ENCODE measurements at regions not wholly inside any gene's neighbourhood (a gene's known extent, or its start where the extent isn't known, plus 50 kb on each side); places are given as distances from the start of the nearest gene placed in this dataset.

- Histone ChIP-seq H3K36me3 (ENCODE audit: insufficient read depth, low read length) (no peaks in the 10 kb centered on the region), H3K79me2 (ENCODE audit: insufficient read depth, low read length) (no peaks in the 10 kb centered on the region), H2AFZ (ENCODE audit: low read depth, low read length) (no peak overlapping the region), H4K20me1 (ENCODE audit: insufficient read depth, low read length) (no peaks in the 10 kb centered on the region), H3K4me2 (ENCODE audit: insufficient read depth, low read length) (no peak overlapping the region), H3K9me3 (ENCODE audit: insufficient read depth, low read length, severe bottlenecking) (no peaks in the 10 kb centered on the region), H3K4me3 (ENCODE audit: low read depth in 1 of 2, low read length in 2 of 2) (no peak overlapping the region), H3K27me3 (ENCODE audit: insufficient read depth, low read length, poor library complexity) (no peaks in the 10 kb centered on the region), H3K27ac (ENCODE audit: low read length) (no peak overlapping the region), H3K9ac (ENCODE audit: low read depth, low read length) (no peak overlapping the region), H3K4me1 (ENCODE audit: insufficient read depth, low read length) (no peaks in the 10 kb centered on the region)
- DNase-seq (no peak), ATAC-seq (ENCODE audit: insufficient read depth, low read depth) (no peak)
- TF ChIP-seq CTCF (IDR thresholded peaks at IDR 0.05; ENCODE audit: borderline replicate concordance, extremely low read depth, low read length, poor library complexity, severe bottlenecking), result no peak
- no peak for TF ChIP-seq EZH2 (IDR thresholded peaks at IDR 0.05; ENCODE audit: borderline replicate concordance, low read depth, low read length, severe bottlenecking)
These were observed 181.2 kb upstream of the PAPPA start for GRCh38 chr9:115972362-115972761.

GRCh38 chr9:115972843-115973595 is 180.6 kb upstream of the PAPPA start:
- H3K9ac ChIP-seq (ENCODE audit: low read depth, low read length), result no peak overlapping the region
- H3K79me2 ChIP-seq (ENCODE audit: insufficient read depth, low read length), result no peaks in the 10 kb centered on the region
- no peak overlapping the region for H3K4me2 ChIP-seq (ENCODE audit: insufficient read depth, low read length)
- no peaks in the 10 kb centered on the region for H3K36me3 ChIP-seq (ENCODE audit: insufficient read depth, low read length)
- H4K20me1 ChIP-seq (ENCODE audit: insufficient read depth, low read length), result no peaks in the 10 kb centered on the region
- no peak overlapping the region for H2AFZ ChIP-seq (ENCODE audit: low read depth, low read length)
- H3K4me3 ChIP-seq (ENCODE audit: low read depth in 1 of 2, low read length in 2 of 2), result no peak overlapping the region
- TF ChIP-seq CTCF (IDR thresholded peaks at IDR 0.05; ENCODE audit: borderline replicate concordance, extremely low read depth, low read length, poor library complexity, severe bottlenecking) (no peak), EZH2 (IDR thresholded peaks at IDR 0.05; ENCODE audit: borderline replicate concordance, low read depth, low read length, severe bottlenecking) (no peak)
- H3K27ac ChIP-seq (ENCODE audit: low read length), result no peak overlapping the region
- ATAC-seq (ENCODE audit: insufficient read depth, low read depth) (no peak), DNase-seq (no peak)
- H3K4me1 ChIP-seq (ENCODE audit: insufficient read depth, low read length), result no peaks in the 10 kb centered on the region
- H3K27me3 ChIP-seq (ENCODE audit: insufficient read depth, low read length, poor library complexity), result no peaks in the 10 kb centered on the region
- H3K9me3 ChIP-seq (ENCODE audit: insufficient read depth, low read length, severe bottlenecking), result no peaks in the 10 kb centered on the region

GRCh38 chr9:115976781-115977180 is 176.8 kb upstream of the PAPPA start:
- TF ChIP-seq EZH2 (IDR thresholded peaks at IDR 0.05; ENCODE audit: borderline replicate concordance, low read depth, low read length, severe bottlenecking) (no peak), CTCF (IDR thresholded peaks at IDR 0.05; ENCODE audit: borderline replicate concordance, extremely low read depth, low read length, poor library complexity, severe bottlenecking) (no peak)
- Histone ChIP-seq H3K27me3 (ENCODE audit: insufficient read depth, low read length, poor library complexity) (no peaks in the 10 kb centered on the region), H3K4me2 (ENCODE audit: insufficient read depth, low read length) (no peak overlapping the region), H4K20me1 (ENCODE audit: insufficient read depth, low read length) (no peaks in the 10 kb centered on the region), H3K9ac (ENCODE audit: low read depth, low read length) (no peak overlapping the region), H3K36me3 (ENCODE audit: insufficient read depth, low read length) (no peaks in the 10 kb centered on the region), H3K9me3 (ENCODE audit: insufficient read depth, low read length, severe bottlenecking) (no peaks in the 10 kb centered on the region), H3K27ac (ENCODE audit: low read length) (no peak overlapping the region), H3K4me3 (ENCODE audit: low read depth in 1 of 2, low read length in 2 of 2) (no peak overlapping the region), H3K4me1 (ENCODE audit: insufficient read depth, low read length) (no peaks in the 10 kb centered on the region), H3K79me2 (ENCODE audit: insufficient read depth, low read length) (no peaks in the 10 kb centered on the region), H2AFZ (ENCODE audit: low read depth, low read length) (no peak overlapping the region)
- no peak for DNase-seq
- no peak for ATAC-seq (ENCODE audit: insufficient read depth, low read depth)

Measured in DND-41 (cell line).